Esophagus muscularis mucosa (tissue), 3 donors: ENCODE measurements at regions not wholly inside any gene's neighbourhood (a gene's known extent, or its start where the extent isn't known, plus 50 kb on each side); places are given as distances from the start of the nearest gene placed in this dataset.

ENCODE experiments used
- POLR2A ChIP-seq: fragments of 450-650 bp; IDR thresholded peaks from one replicate; pipeline ENCODE4 v1.6.1; 2017; ENCODE audit warnings: antibody characterized with exemption, moderate library complexity, mild to moderate bottlenecking, low read depth
- TF ChIP-seq, protein P1 (sequence below), 3 experiments: fragments of 200-600 bp in 2 of 3; fragments of 450-650 bp in 1 of 3; sonication (generic) in 2 of 3; IDR thresholded peaks; one replicate each; pipeline ENCODE4 v1.5.1; 2017 to 2019; ENCODE audit warnings: antibody characterized with exemption in 3 of 3, mild to moderate bottlenecking in 2 of 3, moderate library complexity in 1 of 3

DNA sequence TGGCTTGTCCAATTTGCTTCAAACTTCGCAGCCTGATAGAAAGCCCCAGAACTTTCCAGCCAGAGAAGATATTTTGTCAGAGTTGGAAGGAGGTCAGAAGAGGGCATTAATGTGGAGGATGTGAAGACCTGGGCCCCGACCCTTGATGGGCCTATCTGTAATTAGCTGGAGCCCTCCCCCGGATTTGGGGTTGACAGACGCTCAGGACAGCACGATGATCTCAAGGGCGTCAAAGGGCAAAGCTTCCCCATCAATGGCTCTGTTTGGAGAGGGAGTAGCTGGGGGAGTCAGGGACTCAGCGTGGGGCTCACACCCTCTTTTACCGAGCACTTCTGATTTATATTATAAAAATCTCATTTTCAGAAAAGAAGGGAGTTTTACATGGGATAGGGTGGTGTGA, 59.0 kb upstream of the PPP2R3B start:
- TF ChIP-seq, protein P1, sequence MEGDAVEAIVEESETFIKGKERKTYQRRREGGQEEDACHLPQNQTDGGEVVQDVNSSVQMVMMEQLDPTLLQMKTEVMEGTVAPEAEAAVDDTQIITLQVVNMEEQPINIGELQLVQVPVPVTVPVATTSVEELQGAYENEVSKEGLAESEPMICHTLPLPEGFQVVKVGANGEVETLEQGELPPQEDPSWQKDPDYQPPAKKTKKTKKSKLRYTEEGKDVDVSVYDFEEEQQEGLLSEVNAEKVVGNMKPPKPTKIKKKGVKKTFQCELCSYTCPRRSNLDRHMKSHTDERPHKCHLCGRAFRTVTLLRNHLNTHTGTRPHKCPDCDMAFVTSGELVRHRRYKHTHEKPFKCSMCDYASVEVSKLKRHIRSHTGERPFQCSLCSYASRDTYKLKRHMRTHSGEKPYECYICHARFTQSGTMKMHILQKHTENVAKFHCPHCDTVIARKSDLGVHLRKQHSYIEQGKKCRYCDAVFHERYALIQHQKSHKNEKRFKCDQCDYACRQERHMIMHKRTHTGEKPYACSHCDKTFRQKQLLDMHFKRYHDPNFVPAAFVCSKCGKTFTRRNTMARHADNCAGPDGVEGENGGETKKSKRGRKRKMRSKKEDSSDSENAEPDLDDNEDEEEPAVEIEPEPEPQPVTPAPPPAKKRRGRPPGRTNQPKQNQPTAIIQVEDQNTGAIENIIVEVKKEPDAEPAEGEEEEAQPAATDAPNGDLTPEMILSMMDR (IDR thresholded peaks at IDR 0.05): no peak
- no peak for TF ChIP-seq POLR2A
